Fibroblast of peridontal ligament (primary cell): ENCODE measurements at regions not wholly inside any gene's neighbourhood (a gene's known extent, or its start where the extent isn't known, plus 50 kb on each side); places are given as distances from the start of the nearest gene placed in this dataset.

Experiments used
- DNase-seq: peaks from one replicate; pipeline ENCODE4 v3.0.0-alpha.2; 2010; ENCODE audit errors: extremely low read depth

DNA sequence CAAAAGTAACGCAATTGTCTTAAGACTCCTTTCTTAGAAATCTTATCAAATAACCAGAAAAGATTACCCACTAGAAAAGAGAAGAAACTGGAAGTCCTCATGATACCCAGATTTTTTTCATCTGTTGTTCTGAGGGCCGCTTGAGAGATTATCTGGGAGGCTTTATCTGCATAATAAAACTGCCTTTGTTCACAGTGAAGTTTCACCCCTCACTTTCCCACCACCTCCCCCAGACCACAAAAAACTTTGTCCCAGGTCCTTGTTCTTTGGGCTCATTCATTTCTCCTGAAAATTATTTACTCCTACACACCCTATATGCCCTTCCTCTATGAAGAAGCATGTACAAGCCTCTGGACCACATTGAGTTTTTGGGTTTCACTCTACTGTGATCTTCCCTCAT lies 745.1 kb upstream of the COBL start:
- DNase-seq = no peak

DNA sequence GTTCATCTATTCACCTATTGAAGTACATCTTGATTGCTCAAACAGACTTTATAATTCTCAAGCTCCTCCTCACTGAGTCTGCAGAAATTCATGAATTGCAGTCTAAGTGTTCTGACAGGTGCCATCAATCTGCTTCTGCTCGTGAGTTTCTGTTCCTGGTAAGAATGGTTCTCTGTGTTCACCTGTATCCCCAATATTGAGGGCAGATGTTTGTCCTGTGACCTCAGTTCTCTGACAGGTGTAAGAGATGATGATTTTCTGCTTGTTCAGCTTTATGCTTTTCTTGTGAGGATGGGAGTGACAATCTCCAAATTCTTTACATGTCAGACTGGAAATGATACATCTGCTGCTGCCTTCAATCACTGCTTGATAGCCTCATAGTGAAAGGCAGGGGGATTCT lies 736.9 kb upstream of the COBL start:
- DNase-seq = no peak

DNA sequence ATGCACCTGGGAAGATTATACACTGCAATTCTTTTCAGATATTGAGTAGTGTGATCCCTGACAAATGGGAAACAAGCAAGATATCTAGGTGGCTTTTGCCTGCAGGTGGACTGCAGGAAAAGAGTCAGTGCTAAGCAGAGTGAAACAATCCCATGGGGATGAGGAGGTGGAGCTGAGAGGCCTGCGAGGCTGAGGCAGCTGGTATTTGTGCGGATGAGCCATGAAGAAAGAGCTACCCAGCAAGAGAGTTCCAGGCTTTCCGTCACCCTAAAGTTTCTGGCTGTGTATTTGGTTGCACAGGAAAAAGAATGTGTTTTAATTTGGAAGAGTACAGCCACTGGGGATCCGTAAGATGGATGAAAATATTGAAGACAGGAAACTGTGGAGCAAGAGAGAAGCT lies 714.1 kb upstream of the COBL start:
- DNase-seq = no peak

DNA sequence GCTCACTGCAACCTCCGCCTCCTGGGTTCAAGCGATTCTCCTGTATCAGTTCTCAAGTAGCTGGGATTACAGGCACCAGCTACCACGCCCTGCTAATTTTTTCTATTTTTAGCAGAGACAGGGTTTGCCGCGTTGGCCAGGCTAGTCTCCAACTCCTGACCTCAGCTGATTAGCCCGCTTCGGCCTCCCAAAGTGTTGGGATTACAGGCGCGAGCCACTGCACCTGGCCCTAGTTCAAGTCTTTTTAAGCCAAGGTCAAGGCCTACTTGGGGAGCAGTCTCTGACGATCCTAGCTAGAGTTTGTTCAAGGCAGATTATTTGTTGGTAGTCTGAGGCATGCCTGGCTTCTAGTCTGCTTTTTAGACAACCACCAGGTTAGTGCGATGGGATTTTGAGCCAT lies 709.5 kb upstream of the COBL start:
- DNase-seq = no peak

DNA sequence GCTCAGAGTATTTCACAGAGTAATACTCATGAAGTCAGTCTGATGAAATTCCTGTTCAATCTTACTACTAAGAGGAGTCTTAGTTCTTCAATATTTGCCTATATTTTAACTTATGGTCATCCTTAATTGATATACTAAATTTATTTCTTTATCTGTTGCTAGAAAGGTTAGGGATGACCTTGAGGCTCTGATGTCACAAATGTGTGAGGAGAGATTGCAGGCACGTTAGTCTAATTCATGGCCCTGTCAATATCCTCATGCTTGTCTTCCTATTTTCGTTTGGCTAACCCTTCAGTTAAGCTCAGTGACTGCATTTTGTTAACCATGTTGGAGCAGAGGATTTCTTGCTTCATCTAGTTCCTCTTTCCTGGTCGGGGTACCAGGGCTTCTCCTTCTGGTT lies 704.7 kb upstream of the COBL start:
- DNase-seq = no peak

DNA sequence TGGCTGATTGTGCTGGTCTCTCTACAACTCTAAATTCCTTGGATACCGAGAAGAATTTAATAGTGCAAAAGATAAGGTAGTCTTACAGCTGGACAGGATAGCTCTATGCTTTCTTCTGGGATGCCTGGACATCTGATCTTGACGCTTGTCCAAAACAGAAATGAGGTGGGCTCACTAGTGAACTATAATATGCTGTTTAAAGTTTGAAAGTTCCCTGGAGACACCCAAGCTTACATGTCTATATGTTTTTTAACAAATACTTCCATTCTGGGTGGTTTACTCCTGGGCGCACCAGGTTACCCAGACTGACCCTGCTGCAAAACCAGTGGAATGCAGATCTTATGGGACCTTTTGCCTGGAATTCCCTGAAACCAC lies 702.1 kb upstream of the COBL start:
- DNase-seq = no peak

DNA sequence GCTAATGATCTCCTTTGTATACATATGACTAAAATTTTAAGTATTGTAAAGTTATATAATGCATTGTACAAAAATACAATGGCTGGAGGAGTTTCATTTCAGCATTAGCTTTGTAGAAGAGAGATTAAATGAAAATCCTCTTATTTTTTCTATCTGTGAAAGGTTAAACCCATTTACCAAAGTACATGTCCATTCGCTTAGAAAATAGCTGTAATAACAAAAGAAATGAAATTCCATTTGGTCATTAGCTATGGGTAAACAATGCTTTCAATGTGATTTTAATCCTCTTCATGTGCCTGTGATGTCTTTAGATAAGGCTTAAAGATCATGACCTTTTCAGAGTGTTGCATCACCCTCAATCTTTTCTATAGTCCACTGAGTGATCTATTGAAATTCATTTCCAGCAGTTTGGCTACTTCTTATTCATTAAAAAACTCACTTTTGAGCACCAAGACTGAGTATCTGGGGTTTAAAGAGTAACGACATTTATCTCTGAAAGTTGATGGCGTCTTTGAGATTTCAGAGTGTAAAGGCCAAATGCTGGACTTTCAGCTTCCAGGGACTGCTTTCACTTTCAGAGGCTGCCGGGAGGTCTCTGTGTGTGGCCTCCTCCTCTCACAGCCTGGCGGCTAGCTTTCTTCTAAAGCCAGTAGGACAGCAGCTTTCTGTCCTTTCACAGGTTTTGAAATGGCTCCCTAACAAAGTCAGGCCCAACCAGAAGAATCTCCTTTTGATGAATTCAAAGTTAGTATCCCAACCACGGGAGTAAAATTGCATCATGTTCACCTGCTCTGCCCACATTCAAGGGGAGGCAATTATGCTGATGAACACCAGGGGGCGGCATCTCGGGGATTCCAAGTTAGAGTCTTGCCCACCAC lies 701.4 kb upstream of the COBL start:
- no peak for DNase-seq

DNA sequence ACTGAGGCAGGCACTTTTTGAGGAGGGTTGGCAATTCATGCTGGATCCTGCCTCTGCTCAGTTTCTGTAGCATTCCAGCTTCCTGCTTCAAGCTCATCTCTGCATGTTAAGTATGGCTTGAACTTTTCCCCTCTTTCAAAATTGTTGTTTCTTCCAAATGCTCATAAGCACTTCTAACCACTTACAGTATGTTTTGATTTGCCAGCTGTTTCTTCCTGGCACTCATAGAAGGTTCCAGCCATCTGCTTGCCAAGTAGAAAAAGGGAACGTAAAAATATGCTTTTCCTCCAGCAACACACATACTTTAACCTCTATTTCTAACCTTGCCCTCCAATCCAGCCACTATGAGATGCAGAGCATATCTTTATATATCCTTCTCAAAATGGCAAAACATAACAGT lies 692.6 kb upstream of the COBL start:
- DNase-seq = no peak

DNA sequence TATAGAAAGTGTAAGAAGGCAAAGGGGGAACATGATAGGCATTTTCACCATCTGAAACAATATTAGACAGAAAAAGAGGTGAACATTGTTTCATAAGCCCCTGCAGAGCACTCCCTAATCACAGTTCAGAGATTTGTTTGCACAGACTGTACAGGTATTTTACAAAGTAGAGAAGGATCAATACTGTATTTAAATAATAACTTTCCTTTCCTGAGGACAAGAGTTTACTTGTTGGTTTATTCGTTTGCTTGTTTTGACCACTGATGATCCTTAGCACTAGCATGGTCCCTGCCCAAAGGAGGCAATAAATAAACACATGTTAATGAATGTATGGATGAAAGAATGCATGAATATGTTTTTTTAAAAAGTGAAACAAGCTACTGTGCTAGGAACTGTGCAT lies 690.1 kb upstream of the COBL start:
- DNase-seq = no peak

DNA sequence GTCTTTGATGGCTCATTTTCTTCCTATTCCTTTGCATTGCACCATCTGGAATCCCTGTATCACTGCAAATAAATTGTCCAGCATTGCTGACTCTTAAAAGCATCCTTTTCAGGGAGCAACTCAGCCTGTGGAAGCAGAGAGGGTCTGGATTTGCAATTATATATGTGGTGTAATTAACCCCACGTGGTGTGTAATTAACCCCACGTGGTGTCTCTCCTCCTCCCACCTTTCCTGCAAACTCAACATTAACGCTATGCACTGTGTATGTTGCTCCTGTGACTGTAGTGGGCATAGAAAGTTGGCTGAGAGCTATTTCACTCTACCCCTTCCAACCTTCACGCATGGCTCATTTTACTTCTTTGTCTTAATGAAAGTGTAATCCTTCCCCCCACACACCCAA lies 689.0 kb upstream of the COBL start:
- DNase-seq = no peak

DNA sequence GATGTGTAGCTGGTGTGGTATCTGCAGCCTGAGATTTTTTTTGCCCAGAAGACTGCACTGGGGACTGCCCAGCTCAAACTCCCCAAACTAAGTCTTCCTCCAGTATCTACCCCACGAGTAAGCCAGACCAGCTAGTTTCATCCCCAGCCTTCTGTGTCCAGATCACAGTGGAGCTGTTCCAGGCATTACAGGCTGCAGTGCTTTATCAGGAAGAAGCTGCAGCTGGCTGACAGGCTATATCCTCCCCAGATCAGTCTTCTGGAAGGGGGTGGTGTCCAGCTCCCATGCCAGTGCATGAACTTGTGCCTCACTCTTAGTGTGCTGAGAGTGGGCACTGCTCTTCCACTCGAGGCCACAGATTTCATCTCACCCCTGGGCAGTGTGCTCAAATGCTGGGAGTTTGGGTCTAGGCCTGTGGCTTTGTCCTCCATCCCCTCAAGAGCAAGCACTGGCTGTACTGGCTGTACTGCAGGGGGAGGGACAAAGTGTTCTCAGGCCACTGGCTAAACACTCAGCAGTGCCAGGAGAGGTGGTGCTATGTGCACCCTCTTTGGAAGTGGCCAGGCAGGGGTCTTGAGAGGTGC lies 679.1 kb upstream of the COBL start:
- DNase-seq = no peak

DNA sequence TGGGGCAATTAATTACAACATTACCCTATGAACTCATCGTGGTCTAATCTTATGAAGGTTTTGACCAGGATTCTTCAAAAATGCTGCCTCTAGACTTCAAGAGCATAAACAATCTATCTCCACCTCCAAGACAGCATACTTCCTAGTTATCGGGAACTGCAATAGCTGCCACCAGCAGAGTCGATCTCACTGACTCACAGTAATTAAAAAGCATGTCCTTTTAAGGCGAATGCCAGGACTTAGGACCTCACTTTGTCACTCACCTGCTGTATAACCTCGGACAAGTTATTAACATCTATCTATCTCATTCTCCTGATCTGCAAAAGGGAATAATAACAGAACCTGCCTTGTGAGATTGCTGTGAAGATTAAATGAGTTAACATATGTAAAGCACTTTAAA lies 666.0 kb upstream of the COBL start:
- DNase-seq = no peak

DNA sequence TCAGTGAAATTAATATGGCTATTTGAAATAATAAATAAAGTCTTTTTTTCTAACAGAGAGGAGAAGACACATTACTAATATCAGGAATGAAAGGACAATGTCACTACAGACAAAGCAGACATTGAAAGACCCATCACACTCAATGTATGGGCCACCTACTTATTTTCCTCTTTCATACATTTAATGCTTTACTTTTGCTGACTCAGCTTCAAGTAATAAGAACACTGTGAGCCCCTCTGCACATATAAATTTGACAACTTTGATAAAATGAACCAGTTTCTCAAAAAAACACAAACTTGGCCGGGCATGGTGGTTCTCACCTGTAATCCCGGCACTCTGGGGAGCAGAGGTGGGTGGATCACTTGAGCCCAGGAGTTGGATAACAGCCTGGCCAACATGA lies 664.2 kb upstream of the COBL start:
- DNase-seq = no peak

DNA sequence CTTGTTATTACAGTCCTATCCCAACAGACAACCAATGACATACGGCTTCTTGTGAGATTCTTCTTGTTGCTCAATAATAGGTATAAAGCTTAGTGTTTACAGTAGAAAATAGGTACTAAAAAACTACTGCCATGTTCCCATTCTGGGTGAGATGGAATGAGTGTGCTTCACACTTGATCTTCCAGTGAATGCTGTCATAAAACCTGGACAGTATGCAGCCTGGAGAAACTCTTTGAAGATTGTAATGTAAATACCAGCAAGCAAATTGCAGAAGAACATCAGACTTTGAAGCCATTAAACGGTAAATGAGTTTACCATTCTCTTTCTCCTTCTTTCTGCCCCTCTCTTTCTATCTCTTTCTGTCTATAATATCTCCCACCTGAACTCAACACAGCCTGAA lies 663.7 kb upstream of the COBL start:
- no peak for DNase-seq

DNA sequence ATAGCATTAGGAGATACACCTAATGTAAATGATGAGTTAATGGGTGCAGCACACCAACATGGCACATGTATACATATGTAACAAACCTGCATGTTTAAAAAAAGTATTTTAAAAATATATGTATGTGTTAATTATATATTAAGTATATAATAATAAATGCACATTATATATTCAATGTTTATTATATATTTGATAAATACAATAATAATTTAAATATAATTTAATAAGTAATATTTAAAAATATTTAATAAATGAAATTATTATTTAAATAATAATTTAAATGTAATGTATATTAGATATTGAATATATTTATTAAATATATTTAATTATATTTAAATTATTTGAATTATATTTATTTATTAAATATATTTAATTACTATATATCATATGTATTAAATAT lies 661.3 kb upstream of the COBL start:
- DNase-seq = no peak

DNA sequence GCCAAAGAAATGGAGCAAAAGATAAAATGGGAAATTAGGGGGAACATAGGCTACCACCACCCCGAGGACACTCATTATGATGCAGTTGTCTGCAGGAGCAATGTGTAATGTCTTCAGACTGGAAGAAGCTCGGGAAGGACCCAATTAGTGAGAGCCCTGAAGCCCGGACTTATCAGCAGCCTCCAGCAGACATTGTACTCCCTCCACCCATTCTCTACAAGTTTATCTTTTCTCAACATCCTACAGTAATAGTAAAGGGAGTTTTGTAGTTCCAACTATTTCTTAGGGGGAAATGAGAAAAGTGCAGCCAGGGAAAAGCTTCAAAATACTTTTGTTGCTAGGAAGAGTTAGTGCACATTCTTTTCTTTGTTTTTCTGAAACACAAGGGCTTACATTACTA lies 657.3 kb upstream of the COBL start:
- no peak for DNase-seq

DNA sequence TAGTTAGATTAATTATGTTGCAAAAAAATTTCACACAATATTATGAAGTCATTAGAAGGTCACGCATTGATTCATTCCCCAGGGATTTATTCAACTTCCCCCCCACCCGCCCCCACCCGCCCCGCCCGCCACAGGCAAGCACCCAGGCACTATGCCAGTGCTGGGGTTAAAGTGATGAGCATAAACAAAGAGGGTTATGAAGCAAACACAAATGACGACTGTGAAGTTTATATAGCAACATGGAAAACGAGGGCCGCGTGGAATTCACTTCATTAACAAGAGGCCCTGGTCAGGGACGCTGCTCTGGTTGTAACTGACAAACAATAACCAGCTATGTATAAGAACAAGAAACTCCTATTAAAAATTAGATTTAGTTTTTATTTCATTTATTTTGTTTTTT lies 656.5 kb upstream of the COBL start:
- DNase-seq = no peak

DNA sequence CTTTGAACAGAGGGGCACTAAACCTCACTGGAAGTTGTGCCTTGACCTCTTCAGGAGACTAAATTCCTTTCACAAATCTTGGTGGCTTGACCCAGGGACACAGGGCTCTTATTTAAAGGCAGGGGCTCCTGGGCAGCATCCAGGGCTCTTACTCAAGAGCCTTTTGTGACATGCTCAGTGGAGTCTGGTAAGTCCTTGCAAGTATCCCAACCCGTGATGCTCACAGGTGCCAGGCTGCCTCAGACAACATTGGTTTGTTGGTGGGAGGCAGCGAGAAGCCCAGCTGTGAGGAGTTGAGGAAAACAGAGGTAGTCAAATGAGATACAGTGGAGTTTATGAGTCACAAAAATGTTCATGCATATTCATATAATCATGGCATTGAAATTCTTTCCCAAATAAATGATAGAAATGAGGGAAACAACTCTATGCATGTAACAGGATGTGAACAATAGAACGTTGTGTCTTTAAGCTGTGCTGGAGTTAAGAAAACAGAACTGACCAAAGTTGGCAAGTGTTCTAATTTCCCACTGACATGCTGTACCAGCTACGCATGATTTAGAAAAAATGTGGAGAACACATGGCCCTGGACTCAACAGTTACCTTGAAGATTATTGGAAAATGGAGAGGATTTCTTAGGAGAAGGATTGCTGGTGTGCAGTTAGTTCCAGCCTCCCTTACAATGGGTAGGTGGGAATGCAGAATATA lies 654.5 kb upstream of the COBL start:
- DNase-seq = no peak

DNA sequence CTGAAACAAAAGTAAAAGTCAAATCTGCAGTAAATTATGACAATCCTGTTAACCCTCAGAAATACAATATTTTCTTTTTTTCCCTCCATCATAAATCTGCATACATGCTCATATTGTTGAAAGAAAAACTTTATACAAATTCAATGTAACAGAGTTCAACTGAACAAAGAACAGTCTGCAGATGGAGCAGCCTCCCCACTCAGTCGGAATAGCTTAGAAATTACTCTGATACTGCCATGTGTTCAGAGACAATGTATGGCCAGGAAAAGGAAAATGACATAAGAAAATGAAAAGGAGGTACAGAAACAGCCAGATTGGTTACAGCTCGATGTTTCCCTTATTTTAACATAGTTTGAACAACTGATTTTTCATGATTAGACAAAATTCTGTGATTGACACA lies 651.9 kb upstream of the COBL start:
- no peak for DNase-seq

DNA sequence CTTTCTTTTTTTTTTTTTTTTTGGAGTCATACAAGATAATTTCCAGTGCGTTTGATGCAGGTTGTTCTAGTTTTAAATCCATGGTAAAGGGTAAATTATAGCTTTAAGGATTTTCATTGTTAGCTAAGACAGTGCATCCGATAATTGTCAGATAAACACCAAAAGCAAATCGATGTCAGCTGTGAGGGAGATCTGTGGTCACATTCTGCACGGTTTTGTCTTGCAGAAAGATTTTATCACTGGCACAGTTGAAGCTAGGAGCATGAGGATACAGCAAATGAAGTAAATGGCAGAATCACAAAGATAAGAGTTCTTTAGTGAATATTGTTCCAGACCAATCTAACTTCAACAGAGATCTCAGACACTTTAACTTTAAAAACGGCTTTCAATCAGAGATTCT lies 648.8 kb upstream of the COBL start:
- no peak for DNase-seq

DNA sequence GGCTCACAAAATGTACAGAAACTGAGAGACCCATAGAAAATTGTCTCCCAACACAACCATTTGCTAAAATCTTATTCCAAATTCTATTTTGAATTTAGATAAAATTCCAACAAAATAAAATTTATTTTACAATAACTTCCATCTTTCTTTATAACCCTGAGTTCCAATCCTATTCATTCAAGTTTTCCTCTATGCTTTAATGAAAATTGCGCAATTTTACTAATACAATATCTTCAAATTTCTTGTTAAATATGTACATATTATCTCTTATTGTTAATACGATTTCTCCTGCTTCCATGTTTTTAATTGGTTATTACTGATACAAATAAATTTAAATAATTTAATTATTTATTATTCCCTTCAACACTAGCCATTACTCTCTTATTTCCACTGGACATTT lies 645.2 kb upstream of the COBL start:
- DNase-seq = no peak

DNA sequence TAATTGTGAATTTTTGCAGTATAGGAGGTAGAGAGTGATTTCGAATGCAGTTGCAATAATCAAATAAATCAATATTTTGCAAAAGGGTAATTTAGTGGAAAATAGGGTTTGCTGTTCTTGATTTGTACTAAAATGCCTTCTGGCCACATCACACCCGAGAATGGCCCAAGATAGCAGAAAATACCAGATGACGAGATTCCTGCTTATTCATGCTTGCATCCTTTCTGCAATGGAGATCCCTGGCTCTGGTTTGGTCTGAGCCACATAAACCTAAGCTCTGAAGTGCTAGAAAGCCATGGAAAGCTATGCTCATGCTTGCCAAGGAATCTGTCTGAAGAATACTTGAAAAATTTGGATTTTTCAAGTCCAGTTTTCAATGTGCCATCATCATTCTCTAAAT lies 634.2 kb upstream of the COBL start:
- DNase-seq = no peak
